Activated CD4-positive, alpha-beta T cell treated with anti-CD3 and anti-CD28 coated beads, Interleukin-2, amount 10 ng/mL, durations not matched to agents 7 days and 5 days (primary cell): ENCODE measurements at regions not wholly inside any gene's neighbourhood (a gene's known extent, or its start where the extent isn't known, plus 50 kb on each side); places are given as distances from the start of the nearest gene placed in this dataset.
"Not testable (repeated sequence)": the region's sequence is repeated elsewhere in the genome, so short reads cannot be mapped to it uniquely, and the experiment has no call there.

Experiments
- CTCF ChIA-PET: fragments of 350-600 bp; sonication (Branson Sonifier 250); formaldehyde crosslinking; loops from one replicate; lab custom pipeline; 2021; ENCODE audit warnings: antibody characterized with exemption; lab: Charles Lee
- POLR2A ChIA-PET: fragments of 350-600 bp; sonication (Branson Sonifier 250); formaldehyde crosslinking; loops from one replicate; lab custom pipeline; 2021; ENCODE audit warnings: antibody characterized with exemption; lab: Charles Lee
- DNase-seq: peaks from one replicate; pipeline ENCODE4 v3.0.0-alpha.2; 2020
- H3K27ac Mint-ChIP-seq: one replicate; pipeline ENCODE4 v1.8.0; 2021; ENCODE audit warnings: mild to moderate bottlenecking, moderate library complexity, mixed read lengths
- H3K27me3 Mint-ChIP-seq: one replicate; pipeline ENCODE4 v1.8.0; 2021; ENCODE audit warnings: mixed read lengths
- H3K36me3 Mint-ChIP-seq: one replicate; pipeline ENCODE4 v1.8.0; 2021; ENCODE audit warnings: low read depth, mixed read lengths
- H3K4me1 Mint-ChIP-seq: one replicate; pipeline ENCODE4 v1.8.0; 2021; ENCODE audit warnings: mixed read lengths
- H3K4me3 Mint-ChIP-seq: one replicate; pipeline ENCODE4 v1.8.0; 2021; ENCODE audit warnings: mild to moderate bottlenecking, moderate library complexity, mixed read lengths
- H3K9me3 Mint-ChIP-seq: one replicate; pipeline ENCODE4 v1.8.0; 2021; ENCODE audit warnings: mixed read lengths

GRCh38 chr1:199018471-199019135 is 379.8 kb downstream of the PTPRC start:
- H3K4me3 Mint-ChIP-seq, result no peak overlapping the region
- POLR2A ChIA-PET, result no interaction called here
- DNase-seq, result no peak
- H3K4me1 Mint-ChIP-seq, result peaks cover 26% of the 10 kb centered on the region
- no peak overlapping the region for H3K27ac Mint-ChIP-seq
- peaks cover 18% of the 10 kb centered on the region for H3K9me3 Mint-ChIP-seq
- H3K36me3 Mint-ChIP-seq, result peaks cover 11% of the 10 kb centered on the region
- CTCF ChIA-PET, result interaction anchor here (0.6 to 1.8 kb wide), 6 partner anchors 9 to 225 kb away, joined by 3 to 8 read pairs (median 4); no protein-coding TSS in a partner anchor
- no peaks in the 10 kb centered on the region for H3K27me3 Mint-ChIP-seq

GRCh38 chr1:199020051-199020450 is 381.2 kb downstream of the PTPRC start:
- Mint-ChIP-seq H3K4me1 (peaks cover 16% of the 10 kb centered on the region), H3K9me3 (peaks cover 17% of the 10 kb centered on the region), H3K36me3 (peaks cover 11% of the 10 kb centered on the region), H3K4me3 (no peak overlapping the region), H3K27me3 (no peaks in the 10 kb centered on the region), H3K27ac (no peak overlapping the region)
- ChIA-PET POLR2A (no interaction called here), CTCF (interaction anchor here (0.6 to 1.8 kb wide), 4 partner anchors 8 to 15 kb away, joined by 3 to 8 read pairs (median 4); no protein-coding TSS in a partner anchor)
- no peak for DNase-seq

- H3K4me1 Mint-ChIP-seq, result peaks cover 13% of the 10 kb centered on the region
- peaks cover 10% of the 10 kb centered on the region for H3K36me3 Mint-ChIP-seq
- no peak overlapping the region for H3K4me3 Mint-ChIP-seq
- DNase-seq, result no peak
- no peaks in the 10 kb centered on the region for H3K27me3 Mint-ChIP-seq
- POLR2A ChIA-PET, result no interaction called here
- CTCF ChIA-PET, result interaction anchor here (1.1 to 1.6 kb wide), 3 partner anchors 8 to 12 kb away, joined by 3 to 5 read pairs (median 3); no protein-coding TSS in a partner anchor
- H3K9me3 Mint-ChIP-seq, result peaks cover 15% of the 10 kb centered on the region
- no peak overlapping the region for H3K27ac Mint-ChIP-seq
These were observed 382.1 kb downstream of the PTPRC start for GRCh38 chr1:199020904-199021303.

- peaks cover 34% of the 10 kb centered on the region for H3K9me3 Mint-ChIP-seq
- ChIA-PET POLR2A (no interaction called here), CTCF (interaction anchor here (1.1 to 1.4 kb wide), 3 partner anchors 10 to 40 kb away, joined by 3 to 4 read pairs (median 3); no protein-coding TSS in a partner anchor)
- no peaks in the 10 kb centered on the region for H3K27me3 Mint-ChIP-seq
- DNase-seq, result no peak
- no peak overlapping the region for H3K27ac Mint-ChIP-seq
- H3K4me1 Mint-ChIP-seq, result peaks cover 40% of the 10 kb centered on the region
- H3K36me3 Mint-ChIP-seq, result peaks cover 34% of the 10 kb centered on the region
- no peak overlapping the region for H3K4me3 Mint-ChIP-seq
These were observed 390.6 kb downstream of the PTPRC start for GRCh38 chr1:199029401-199029800.

GRCh38 chr1:199029855-199030254 is 391.0 kb downstream of the PTPRC start:
- no peak overlapping the region for H3K27ac Mint-ChIP-seq
- no peak for DNase-seq
- CTCF ChIA-PET, result interaction anchor here (0.6 to 1.4 kb wide), 3 partner anchors 9 to 56 kb away, joined by 3 to 4 read pairs (median 3); no protein-coding TSS in a partner anchor
- peaks cover 42% of the 10 kb centered on the region for H3K4me1 Mint-ChIP-seq
- H3K36me3 Mint-ChIP-seq, result peaks cover 37% of the 10 kb centered on the region
- H3K4me3 Mint-ChIP-seq, result no peak overlapping the region
- H3K27me3 Mint-ChIP-seq, result no peaks in the 10 kb centered on the region
- peaks cover 36% of the 10 kb centered on the region for H3K9me3 Mint-ChIP-seq
- POLR2A ChIA-PET, result no interaction called here

- CTCF ChIA-PET, result interaction anchor here (1.4 kb wide), 1 partner anchor 9 kb away, joined by 4 read pairs; no protein-coding TSS in a partner anchor
- Mint-ChIP-seq H3K4me1 (peaks cover 48% of the 10 kb centered on the region), H3K36me3 (peaks cover 42% of the 10 kb centered on the region), H3K9me3 (peaks cover 40% of the 10 kb centered on the region)
- DNase-seq, POLR2A ChIA-PET, H3K27me3 Mint-ChIP-seq, H3K4me3 Mint-ChIP-seq, H3K27ac Mint-ChIP-seq: not testable (repeated sequence)
These were observed 391.7 kb downstream of the PTPRC start for GRCh38 chr1:199030541-199030940.

- H3K27me3 Mint-ChIP-seq, H3K4me3 Mint-ChIP-seq, DNase-seq, POLR2A ChIA-PET, H3K27ac Mint-ChIP-seq: not testable (repeated sequence)
- peaks cover 40% of the 10 kb centered on the region for H3K9me3 Mint-ChIP-seq
- peaks cover 48% of the 10 kb centered on the region for H3K4me1 Mint-ChIP-seq
- CTCF ChIA-PET, result interaction anchor here (0.7 kb wide), 2 partner anchors 11 to 18 kb away, joined by 3 read pairs; no protein-coding TSS in a partner anchor
- H3K36me3 Mint-ChIP-seq, result peaks cover 42% of the 10 kb centered on the region
These were observed 392.3 kb downstream of the PTPRC start for GRCh38 chr1:199031170-199031569.

GRCh38 chr1:199032479-199032878 is 393.6 kb downstream of the PTPRC start:
- H3K4me3 Mint-ChIP-seq, H3K27ac Mint-ChIP-seq, POLR2A ChIA-PET, H3K27me3 Mint-ChIP-seq, DNase-seq, CTCF ChIA-PET: not testable (repeated sequence)
- peaks cover 45% of the 10 kb centered on the region for H3K4me1 Mint-ChIP-seq
- peaks cover 45% of the 10 kb centered on the region for H3K9me3 Mint-ChIP-seq
- H3K36me3 Mint-ChIP-seq, result peaks cover 45% of the 10 kb centered on the region

GRCh38 chr1:199033661-199034060 is 394.8 kb downstream of the PTPRC start:
- ChIA-PET POLR2A (interaction anchor here (0.8 kb wide), 1 partner anchor 21 kb away, joined by 3 read pairs; no protein-coding TSS in a partner anchor), CTCF (no interaction called here)
- Mint-ChIP-seq H3K27ac (no peak overlapping the region), H3K27me3 (no peaks in the 10 kb centered on the region), H3K4me3 (no peak overlapping the region), H3K36me3 (peaks cover 51% of the 10 kb centered on the region), H3K4me1 (peaks cover 51% of the 10 kb centered on the region), H3K9me3 (peaks cover 45% of the 10 kb centered on the region)
- DNase-seq, result no peak

GRCh38 chr1:199038156-199038555 is 399.3 kb downstream of the PTPRC start:
- Mint-ChIP-seq H3K9me3 (peaks cover 25% of the 10 kb centered on the region), H3K27ac (no peak overlapping the region), H3K36me3 (peaks cover 39% of the 10 kb centered on the region), H3K4me1 (peaks cover 50% of the 10 kb centered on the region), H3K27me3 (no peaks in the 10 kb centered on the region), H3K4me3 (no peak overlapping the region)
- CTCF ChIA-PET, result interaction anchor here (1.9 kb wide), 1 partner anchor 10 kb away, joined by 7 read pairs; no protein-coding TSS in a partner anchor
- POLR2A ChIA-PET, result no interaction called here
- no peak for DNase-seq

- Mint-ChIP-seq H3K36me3 (peaks cover 36% of the 10 kb centered on the region), H3K4me3 (peak overlapping the region; percentile 11), H3K4me1 (peaks cover 45% of the 10 kb centered on the region), H3K27me3 (no peaks in the 10 kb centered on the region), H3K9me3 (peaks cover 26% of the 10 kb centered on the region), H3K27ac (peak overlapping the region; percentile 80)
- ChIA-PET CTCF (interaction anchor here (0.9 to 1.9 kb wide), 2 partner anchors 12 to 101 kb away, joined by 3 to 7 read pairs; no protein-coding TSS in a partner anchor), POLR2A (no interaction called here)
- no peak for DNase-seq
These were observed 401.5 kb downstream of the PTPRC start for GRCh38 chr1:199040076-199040905.

- peak; percentile 67 for DNase-seq
- CTCF ChIA-PET, result interaction anchor here (0.7 to 1.5 kb wide), 3 partner anchors 22 to 72 kb away, joined by 3 to 6 read pairs (median 3); no protein-coding TSS in a partner anchor
- H3K36me3 Mint-ChIP-seq, result peaks cover 35% of the 10 kb centered on the region
These were observed 402.5 kb downstream of the PTPRC start for GRCh38 chr1:199041173-199041914.

More at GRCh38 chr1:199041173-199041914, 402.5 kb downstream of the PTPRC start:
- Mint-ChIP-seq H3K27ac (peak overlapping the region; percentile 74), H3K4me1 (peaks cover 44% of the 10 kb centered on the region), H3K27me3 (no peaks in the 10 kb centered on the region), H3K4me3 (peak overlapping the region; percentile 20), H3K9me3 (peaks cover 26% of the 10 kb centered on the region)
- POLR2A ChIA-PET, result interaction anchor here (0.9 to 1.5 kb wide), 2 partner anchors 104 to 109 kb away, joined by 4 to 5 read pairs; no protein-coding TSS in a partner anchor
